ENCODE measurements at regions not wholly inside any gene's neighbourhood (a gene's known extent, or its start where the extent isn't known, plus 50 kb on each side); places are given as distances from the start of the nearest gene placed in this dataset.

DNA sequence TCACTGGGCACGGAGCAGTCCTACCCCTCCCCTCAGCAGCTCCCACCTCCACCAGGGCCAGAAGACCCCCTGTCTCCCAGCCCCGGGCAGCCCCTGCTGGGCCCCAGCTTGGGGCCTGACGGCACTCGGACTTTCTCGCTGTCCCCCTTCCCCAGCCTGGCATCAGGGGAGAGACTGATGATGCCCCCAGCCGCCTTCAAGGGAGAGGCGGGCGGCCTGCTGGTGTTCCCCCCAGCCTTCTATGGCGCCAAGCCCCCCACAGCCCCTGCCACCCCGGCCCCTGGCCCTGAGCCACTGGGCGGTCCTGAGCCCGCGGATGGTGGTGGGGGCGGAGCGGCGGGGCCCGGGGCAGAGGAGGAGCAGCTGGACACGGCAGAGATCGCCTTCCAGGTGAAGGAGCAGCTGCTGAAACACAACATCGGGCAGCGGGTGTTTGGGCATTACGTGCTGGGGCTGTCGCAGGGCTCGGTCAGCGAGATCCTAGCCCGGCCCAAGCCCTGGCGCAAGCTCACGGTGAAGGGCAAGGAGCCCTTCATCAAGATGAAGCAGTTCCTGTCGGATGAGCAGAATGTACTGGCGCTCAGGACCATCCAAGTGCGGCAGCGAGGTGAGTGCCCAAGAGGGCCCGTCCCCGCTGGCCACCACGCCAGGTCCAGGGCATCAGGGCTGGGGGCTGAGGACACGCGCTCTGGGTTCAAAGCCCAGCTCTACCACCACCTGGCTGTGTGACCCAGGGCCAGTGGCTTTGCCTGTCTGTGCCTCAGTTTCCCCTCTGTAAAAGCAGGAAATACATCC lies 58.6 kb downstream of the PHETA1 start:
- DNase-seq (ENCODE audit: low read depth) = no peak

DNA sequence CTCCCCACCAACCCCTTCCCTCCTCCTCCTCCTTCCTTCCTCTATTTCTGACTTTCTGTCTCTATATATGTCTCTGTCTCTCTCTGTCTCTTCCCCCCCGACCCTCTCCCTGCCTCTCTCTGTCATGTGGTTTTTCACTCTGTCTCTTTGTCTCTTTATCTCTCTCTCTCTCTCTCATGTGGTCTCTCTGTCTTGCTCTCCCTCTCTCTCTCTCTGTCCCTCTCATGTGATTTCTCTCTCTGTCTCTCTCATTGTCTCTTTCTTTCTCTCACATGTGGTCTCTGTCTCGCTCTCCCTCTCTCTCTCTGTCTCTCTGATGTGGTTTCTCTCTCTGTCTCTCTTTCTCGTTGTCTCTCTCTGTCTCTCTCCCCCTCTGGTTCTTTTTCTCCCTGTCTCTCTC lies 59.3 kb downstream of the PHETA1 start:
- DNase-seq (ENCODE audit: low read depth) = no peak

GRCh38 chr12:111308473-111308872 lies 60.4 kb downstream of the PHETA1 start:
- no peak for DNase-seq (ENCODE audit: low read depth)

- no peak for DNase-seq (ENCODE audit: low read depth)
These were observed 64.2 kb downstream of the PHETA1 start for GRCh38 chr12:111304642-111305071.

- DNase-seq (ENCODE audit: low read depth) = no peak
These were observed 65.4 kb downstream of the PHETA1 start for GRCh38 chr12:111303531-111303930.

DNA sequence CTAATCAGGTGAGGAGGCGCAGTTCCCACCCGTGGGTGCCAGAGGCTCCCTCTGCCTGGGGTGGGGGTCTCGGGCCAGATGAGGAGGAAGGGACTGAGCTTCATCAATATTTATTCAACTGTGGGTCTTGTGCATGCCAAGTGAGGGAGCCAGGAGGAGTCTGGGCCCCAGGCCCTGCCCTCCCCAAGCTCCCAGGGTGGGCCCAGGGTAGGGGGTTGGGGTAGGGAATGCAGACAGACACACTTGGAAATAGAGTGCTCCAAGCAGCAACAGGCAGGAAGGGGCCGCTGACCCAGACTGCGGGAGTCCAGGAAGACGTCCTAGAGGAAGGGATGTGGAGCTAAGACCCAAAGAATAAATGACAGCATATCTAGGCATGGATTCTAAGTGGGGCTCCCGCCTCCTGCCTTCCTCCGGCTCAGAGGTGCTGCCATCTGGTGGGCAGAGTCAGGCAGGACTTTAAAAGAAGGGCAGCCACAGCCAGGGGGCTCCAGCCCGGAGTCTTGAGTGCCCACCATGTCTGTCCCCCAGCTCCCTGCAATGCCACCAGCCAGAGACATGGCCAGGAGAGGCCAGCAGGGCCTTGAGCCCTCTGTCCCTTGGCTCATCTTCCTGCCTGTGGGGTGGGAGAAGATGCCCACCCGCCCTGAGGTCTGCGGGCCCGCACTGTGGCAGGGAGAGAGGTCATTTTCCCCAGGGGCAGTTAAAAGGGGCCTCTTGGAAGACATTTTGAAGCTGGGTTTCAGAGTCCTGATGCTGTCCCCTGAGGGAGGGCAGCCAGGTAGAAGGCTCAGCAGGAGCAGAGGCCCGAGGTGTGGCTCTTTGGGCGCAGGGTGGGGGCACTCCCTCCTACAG lies 70.1 kb downstream of the PHETA1 start:
- peak; percentile 13 for DNase-seq (ENCODE audit: low read depth)

GRCh38 chr12:111297703-111298426 lies 71.0 kb downstream of the PHETA1 start:
- DNase-seq (ENCODE audit: low read depth) = no peak

GRCh38 chr12:111296906-111297463 lies 71.9 kb downstream of the PHETA1 start:
- no peak for DNase-seq (ENCODE audit: low read depth)

GRCh38 chr12:111295176-111295575 lies 73.7 kb downstream of the PHETA1 start:
- no peak for DNase-seq (ENCODE audit: low read depth)

DNA sequence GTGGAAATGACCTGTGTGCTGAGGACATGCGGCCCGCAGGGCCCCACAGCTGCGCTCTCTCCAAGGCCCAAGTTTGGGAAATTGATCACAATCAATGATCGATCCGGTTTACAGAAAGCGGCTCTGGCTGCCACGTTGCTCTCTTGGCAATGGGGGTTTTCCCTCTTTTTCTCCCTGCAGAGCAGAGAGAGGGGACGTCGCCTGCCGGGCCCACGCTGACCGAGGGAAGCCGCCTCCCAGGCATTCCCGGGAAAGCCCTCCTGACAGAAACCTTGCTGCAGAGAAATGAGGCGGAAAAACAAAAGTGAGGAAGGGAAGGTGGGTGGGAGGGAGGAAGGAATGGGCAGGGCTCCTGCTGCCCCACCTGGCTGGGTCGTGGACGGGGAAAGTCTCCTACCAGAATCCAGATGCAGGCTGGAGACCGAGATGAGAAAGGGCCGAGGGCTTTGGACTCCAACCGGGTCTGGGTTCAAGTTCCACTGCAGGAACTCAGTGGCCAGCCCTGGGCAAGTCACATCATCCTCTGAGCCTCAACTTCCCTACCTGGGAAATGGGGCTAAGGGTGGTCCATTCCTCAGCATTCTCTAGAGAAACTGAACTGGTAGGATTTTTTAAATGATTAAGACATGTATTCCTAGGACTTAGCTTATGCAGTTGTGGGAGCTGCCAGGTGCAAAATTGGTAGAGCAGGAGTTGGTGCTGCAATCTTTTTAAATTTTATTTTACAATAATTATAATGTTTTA lies 75.5 kb downstream of the PHETA1 start:
- no peak for DNase-seq (ENCODE audit: low read depth)

DNA sequence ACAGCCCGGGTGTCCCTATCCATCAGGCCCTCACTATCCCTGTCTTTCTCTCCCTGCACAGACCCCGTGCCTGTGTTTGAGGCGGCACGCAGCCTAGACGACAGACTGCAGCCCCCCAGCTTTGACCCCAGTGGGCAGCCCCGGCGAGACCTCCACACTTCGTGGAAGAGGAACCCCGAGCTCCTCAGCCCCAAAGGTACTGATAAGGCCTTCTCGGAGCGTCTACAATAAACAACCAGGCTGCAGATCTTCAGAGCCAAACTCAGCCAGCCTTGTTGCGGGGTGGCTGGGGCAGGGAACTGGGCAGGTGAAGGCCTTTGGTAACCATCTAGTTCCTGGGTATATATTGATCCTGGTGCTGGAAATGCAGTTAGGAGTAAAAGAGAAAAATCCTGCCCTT lies 77.5 kb downstream of the PHETA1 start:
- DNase-seq (ENCODE audit: low read depth) = no peak

DNA sequence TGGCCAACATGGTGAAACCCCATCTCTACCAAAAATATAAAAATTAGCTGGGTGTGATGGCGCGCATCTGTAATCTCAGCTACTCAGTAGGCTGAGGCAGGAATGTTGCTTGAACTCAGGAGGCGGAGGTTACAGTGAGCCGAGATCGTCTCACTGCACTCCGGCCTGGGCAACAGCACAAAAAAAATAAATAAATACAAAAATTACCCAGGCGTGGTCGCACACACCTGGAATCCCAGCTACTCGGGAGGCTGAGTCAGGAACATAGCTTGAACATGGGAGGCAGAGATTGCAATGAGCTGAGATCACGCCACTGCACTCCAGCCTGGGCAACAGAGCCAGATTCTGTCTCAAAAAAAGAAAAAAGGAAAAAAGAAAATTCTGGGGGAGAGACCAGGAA lies 80.1 kb downstream of the PHETA1 start:
- no peak for DNase-seq (ENCODE audit: low read depth)

GRCh38 chr12:111287125-111287900 lies 81.6 kb downstream of the PHETA1 start:
- DNase-seq (ENCODE audit: low read depth) = no peak

GRCh38 chr12:111285200-111285599 lies 83.7 kb downstream of the PHETA1 start:
- no peak for DNase-seq (ENCODE audit: low read depth)

DNA sequence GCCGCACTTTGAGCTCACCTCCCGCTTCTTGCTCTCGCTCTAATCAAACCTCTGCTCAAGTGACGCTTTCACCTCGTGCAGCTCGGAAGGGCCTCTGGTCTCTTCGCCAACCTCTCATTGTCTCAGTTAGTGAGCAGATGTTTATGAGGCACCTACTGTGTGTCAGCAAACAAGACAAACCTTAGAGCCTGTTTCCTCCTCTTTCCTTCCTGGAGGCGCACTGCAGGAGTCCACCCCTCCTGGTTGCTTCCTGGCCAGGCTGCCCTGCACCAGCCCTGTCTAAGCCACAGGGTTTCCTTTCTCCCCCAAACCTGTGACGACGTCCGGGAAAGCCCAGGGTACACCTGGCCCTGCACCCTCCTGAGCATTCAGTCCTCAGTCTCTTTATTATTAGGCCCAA lies 84.2 kb downstream of the PHETA1 start:
- DNase-seq (ENCODE audit: low read depth) = no peak

DNA sequence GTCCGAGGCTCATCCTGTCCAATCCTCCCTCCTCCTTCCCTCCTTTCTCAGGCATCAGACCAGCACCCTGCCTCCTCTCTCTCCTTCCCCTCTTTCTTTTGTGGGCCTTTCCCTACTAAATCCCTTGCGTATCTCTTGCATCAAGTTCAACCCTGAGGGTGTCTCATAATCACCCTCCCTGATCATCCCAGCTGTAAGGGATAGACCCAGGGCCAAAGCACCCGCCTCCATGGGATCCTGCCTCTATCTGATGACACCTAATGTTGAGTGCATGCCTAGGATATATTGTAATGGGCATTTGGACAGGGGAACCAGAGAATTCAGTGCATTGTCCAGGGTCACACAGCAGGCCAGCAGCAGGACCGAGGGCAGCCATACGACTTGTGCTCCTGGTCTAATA lies 84.9 kb downstream of the PHETA1 start:
- no peak for DNase-seq (ENCODE audit: low read depth)

- DNase-seq (ENCODE audit: low read depth) = no peak
These were observed 85.4 kb downstream of the PHETA1 start for GRCh38 chr12:111283521-111283920.

DNA sequence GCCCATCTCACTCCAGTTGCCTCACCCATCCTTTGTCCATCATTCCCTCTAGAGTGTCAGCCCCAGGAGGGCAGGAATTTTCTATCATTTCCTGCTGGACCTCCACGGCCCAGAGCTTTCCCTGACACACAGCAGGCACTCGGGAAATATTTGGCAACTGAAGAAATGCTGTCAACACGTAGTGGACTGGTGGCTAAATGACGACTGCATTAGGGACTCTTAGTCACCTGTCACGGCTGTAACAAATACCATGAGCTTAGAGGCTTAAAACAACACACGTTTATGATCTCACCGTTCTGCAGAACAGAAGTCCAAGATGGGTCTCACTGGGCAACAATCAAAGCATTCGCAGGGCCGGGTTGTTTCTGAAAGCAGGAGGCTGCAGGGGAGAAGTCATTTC lies 91.3 kb downstream of the PHETA1 start:
- no peak for DNase-seq (ENCODE audit: low read depth)

DNA sequence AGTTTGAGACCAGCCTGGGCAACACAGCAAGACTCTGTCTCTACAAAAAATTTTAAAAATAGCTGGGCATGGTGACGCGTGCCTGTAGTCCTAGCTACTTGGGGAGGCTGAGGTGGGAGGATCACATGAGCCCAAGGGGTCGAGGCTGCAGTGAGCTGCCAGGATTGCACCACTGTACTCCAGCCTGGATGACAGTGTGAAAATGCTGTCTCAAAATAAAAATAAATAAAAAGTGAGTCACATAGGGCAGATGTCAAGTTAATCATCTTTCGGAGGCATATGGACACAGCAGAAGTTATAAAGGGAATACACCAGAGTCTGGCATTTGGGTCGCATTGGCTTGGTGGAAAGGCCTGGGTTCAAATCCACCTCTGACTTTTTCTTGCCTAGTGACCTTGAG lies 92.7 kb downstream of the PHETA1 start:
- no peak for DNase-seq (ENCODE audit: low read depth)

GRCh38 chr12:111275308-111275707 lies 93.6 kb downstream of the PHETA1 start:
- no peak for DNase-seq (ENCODE audit: low read depth)

GRCh38 chr12:111274777-111275176 lies 94.1 kb downstream of the PHETA1 start:
- no peak for DNase-seq (ENCODE audit: low read depth)

All from stimulated activated CD8-positive, alpha-beta memory T cell treated with anti-CD3 and anti-CD28 coated beads, Interleukin-12 subunit alpha, Interleukin-12 subunit beta, amount 100 ng/mL, for 1 hour (primary cell).